GM12875 (cell line): ENCODE measurements at regions not wholly inside any gene's neighbourhood (a gene's known extent, or its start where the extent isn't known, plus 50 kb on each side); places are given as distances from the start of the nearest gene placed in this dataset.

Experiments
- H3K4me3 ChIP-seq: one replicate; pipeline ENCODE4 v1.5.1; 2011; ENCODE audit warnings: low read depth, low read length, control low read depth
- TF ChIP-seq, protein P1 (sequence below): IDR thresholded peaks from 2 replicates; pipeline ENCODE4 v1.5.1; 2011; ENCODE audit warnings: low read depth, mild to moderate bottlenecking, control low read depth, inconsistent platforms, low read length, moderate library complexity, borderline replicate concordance; ENCODE audit not compliant: insufficient read depth

DNA sequence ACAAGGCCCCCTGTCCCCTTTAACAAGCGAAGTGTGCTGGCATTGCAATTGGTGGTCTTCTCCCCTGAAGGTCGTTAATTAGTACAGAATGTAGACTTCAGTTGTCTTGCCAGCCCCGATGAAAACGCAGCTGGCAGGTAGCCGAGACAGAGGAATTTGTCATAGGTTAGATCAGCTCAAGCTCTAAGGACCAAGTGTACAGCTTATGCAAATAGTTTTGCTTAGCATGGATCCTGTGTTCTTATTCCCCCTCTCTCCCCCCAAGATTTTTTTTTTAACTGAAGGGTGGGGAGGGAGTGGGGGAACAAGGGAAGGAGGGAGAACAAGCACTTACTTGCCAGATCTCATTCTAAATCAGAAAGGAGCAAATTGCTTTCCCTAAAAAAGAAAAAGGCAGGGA, 58.6 kb upstream of the PARP11 start:
- H3K4me3 ChIP-seq: no peak overlapping the region
- TF ChIP-seq, protein P1, sequence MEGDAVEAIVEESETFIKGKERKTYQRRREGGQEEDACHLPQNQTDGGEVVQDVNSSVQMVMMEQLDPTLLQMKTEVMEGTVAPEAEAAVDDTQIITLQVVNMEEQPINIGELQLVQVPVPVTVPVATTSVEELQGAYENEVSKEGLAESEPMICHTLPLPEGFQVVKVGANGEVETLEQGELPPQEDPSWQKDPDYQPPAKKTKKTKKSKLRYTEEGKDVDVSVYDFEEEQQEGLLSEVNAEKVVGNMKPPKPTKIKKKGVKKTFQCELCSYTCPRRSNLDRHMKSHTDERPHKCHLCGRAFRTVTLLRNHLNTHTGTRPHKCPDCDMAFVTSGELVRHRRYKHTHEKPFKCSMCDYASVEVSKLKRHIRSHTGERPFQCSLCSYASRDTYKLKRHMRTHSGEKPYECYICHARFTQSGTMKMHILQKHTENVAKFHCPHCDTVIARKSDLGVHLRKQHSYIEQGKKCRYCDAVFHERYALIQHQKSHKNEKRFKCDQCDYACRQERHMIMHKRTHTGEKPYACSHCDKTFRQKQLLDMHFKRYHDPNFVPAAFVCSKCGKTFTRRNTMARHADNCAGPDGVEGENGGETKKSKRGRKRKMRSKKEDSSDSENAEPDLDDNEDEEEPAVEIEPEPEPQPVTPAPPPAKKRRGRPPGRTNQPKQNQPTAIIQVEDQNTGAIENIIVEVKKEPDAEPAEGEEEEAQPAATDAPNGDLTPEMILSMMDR: no peak

DNA sequence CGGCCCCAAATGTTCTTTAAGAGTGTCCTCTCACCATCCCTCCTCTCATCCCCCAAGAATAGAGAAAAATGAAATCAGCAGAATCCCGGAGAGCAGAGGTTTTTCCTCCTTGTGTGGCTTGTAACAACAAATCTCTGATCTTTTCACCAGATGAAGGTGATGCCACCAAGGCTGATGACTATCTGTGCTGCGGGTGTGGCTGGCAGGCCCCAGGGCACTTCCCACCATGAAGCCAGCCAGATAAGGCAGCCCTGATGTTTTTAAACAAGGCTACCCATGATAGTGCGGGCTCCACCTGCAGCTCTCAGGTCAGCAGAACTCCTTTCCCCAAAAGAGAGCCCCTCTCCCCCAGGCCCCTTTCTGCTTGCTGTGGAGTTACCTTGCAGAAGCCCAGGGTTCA, 58.0 kb upstream of the PARP11 start:
- TF ChIP-seq, protein P1: no peak
- no peak overlapping the region for H3K4me3 ChIP-seq

DNA sequence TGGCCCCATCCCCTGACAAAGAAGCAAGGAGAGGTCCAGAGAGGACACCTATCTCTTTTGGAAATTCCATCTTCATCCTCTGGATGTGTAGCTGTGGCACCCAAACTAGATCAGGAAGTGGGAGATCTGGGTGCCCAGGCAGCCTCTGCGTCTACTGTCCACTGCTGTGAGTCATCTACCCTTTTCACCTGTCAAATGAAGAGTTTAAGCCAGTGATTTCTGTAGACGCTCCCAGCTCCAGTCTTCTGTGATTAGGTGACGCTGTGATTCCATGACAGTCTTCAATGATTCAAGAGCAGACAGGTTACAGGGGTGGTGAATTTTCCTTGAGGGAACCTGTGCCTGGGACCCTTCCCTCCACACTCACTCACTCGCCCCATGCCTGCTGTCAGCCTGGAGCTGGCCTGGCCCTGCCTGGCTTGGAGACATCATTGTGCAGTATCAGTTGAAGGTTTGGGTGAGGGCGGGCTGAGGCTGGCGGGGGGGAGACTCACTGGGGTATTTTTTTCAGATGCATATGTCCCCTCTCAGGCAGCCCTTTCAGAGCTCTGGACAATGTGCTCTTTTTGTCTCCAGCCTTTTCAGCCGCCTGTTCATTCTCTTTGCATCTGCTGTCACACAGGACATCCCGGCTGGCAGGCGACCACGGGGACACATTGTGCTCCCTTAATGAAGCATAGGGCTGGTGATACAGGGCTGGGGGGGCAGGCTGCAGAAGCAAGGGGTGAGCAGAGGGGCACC, 56.8 kb upstream of the PARP11 start:
- no peak overlapping the region for H3K4me3 ChIP-seq
- TF ChIP-seq, protein P1: no peak

DNA sequence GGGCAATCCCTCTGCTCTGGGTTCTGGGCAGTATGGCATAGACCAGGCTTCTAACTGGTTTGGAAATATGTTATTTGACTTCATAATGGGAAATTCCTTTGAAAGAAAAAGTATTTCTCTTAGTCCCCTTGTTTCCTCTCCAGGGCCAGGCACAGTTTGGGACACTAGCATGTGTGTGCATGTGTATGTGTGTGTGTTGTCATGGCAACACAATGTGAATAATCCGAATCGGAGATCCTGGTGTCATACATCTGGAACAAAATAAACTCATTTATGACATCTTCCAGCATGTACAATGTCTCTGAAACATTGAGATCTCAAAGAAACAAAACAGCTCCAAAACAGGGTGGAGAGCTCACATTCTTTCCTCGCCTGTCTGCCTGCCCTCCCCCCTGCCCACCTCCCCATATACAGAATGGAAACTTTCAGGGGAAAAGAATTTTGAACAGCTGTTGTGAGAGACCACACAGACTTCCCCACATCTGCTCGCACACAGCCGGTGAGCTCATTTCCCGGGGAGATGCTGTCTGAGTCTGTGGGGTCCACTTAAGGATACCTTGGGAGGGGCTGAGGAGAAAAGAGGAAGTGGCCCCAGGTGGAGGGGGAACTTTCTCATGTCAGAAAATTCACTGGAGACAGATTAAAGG, 55.5 kb upstream of the PARP11 start:
- TF ChIP-seq, protein P1: no peak
- no peak overlapping the region for H3K4me3 ChIP-seq

DNA sequence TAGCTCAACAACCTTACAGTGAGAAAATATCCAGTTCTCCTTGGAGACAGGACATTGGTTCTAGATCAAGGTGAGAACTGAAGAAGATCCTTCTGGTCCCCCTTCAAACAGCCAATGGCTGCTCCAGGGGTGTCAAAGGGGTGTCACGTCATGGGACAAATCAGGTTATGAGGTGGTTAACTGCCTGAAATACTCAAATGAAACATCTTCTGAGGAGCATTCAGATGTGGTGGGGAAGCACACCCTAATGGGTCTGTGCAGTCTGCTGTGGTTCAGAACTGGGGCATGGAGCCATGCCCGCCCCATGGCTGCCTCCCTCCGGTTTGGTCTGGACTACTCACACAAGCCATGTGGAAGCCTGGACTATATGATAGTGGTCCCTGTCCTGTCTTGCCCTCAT, 52.4 kb upstream of the PARP11 start:
- TF ChIP-seq, protein P1: no peak
- H3K4me3 ChIP-seq: no peak overlapping the region

DNA sequence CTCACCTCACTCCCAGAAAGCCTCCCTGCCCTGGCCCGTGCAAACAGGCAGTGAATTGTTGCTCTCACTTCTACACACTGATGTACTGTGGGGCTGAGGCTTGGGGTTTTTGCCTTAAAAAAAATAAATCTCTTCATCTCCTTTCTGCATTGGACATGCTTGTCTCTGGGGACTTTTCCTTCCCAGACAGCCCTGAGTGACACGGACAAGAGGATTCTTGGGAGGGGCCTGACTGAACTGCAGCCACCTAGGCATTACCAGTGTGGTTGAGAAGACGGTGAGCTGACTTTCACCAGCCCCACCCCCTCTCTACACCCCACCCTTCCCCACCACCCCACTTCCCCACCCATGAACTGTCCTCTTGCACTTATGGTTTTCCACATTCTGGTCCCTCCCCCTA, 51.6 kb upstream of the PARP11 start:
- H3K4me3 ChIP-seq: no peak overlapping the region
- TF ChIP-seq, protein P1: no peak

DNA sequence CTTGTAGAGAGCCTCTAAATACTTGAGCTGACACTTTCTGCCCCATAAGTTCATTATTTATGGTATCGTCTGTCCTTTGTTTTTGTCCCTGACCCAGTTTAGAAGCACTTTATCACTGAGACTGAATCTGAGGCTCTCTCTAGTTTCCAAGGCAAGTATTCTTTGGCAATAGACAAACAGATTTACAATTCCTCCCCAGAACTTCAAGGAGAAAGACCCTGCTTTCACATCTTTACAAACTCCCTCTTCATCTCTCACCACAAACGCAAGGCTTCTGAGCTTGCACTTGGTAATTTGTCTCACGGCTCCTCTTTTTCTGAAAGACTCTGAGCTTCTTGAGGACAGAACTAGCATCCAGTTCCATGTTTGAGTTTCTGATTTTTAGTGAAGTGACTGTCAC, 49.8 kb upstream of the PARP11 start:
- no peak overlapping the region for H3K4me3 ChIP-seq
- TF ChIP-seq, protein P1: no peak
